Epithelial cell of proximal tubule (primary cell): ENCODE measurements at regions not wholly inside any gene's neighbourhood (a gene's known extent, or its start where the extent isn't known, plus 50 kb on each side); places are given as distances from the start of the nearest gene placed in this dataset.

Source experiments
- DNase-seq: peaks from one replicate; pipeline ENCODE4 v3.0.0-alpha.2; 2011; ENCODE audit warnings: low read depth
- H3K4me3 ChIP-seq: 2 replicates; pipeline ENCODE4 v1.5.1; 2011; ENCODE audit warnings: low read depth, mild to moderate bottlenecking, low read length
- TF ChIP-seq, protein P1 (sequence below): conservative IDR thresholded peaks from 2 replicates; pipeline ENCODE4 v1.5.1; 2012; ENCODE audit warnings: low read depth, mild to moderate bottlenecking, low read length

DNA sequence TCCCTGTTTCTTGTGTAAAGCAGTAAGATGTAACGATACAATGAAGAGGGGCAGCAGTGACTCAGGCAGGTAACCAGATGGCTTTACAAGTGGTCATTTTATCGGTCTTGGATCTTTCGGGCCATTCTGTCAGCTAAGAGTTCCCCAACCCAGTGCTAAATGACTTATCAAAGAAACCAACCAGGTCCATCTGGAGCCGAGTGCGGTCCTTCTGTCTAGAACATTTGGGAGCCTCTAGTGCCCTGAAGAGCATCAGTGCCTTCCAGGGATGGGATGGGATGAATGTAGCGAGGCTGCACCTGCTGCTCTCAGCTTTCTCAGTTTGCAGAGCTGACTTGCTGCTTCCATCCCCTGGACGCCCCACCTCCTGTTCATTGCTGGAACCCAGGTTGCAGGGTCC, 131.7 kb upstream of the AGBL1 start:
- TF ChIP-seq, protein P1, sequence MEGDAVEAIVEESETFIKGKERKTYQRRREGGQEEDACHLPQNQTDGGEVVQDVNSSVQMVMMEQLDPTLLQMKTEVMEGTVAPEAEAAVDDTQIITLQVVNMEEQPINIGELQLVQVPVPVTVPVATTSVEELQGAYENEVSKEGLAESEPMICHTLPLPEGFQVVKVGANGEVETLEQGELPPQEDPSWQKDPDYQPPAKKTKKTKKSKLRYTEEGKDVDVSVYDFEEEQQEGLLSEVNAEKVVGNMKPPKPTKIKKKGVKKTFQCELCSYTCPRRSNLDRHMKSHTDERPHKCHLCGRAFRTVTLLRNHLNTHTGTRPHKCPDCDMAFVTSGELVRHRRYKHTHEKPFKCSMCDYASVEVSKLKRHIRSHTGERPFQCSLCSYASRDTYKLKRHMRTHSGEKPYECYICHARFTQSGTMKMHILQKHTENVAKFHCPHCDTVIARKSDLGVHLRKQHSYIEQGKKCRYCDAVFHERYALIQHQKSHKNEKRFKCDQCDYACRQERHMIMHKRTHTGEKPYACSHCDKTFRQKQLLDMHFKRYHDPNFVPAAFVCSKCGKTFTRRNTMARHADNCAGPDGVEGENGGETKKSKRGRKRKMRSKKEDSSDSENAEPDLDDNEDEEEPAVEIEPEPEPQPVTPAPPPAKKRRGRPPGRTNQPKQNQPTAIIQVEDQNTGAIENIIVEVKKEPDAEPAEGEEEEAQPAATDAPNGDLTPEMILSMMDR, result no peak
- no peak overlapping the region for H3K4me3 ChIP-seq
- no peak for DNase-seq

DNA sequence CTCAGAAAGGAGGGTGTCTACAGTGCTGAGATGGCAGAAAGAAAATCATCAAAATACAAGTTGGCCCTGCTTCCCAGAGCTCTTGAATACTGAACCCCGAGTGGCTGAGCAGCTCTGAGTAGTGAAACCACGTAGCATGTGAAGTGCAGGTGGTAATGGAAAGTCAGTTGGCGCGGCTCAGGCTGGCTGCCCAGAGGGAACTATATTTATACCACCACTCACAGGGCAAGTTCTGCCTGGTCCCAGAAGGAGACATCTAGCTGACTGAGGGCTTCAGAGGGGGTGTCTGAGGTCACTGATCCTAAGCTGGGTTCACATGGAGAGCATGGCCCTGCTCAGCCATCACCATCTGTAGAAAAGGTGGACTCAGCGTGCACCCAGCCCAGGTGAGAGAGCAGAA, 129.6 kb upstream of the AGBL1 start:
- no peak for DNase-seq
- H3K4me3 ChIP-seq, result no peak overlapping the region
- TF ChIP-seq, protein P1, result no peak

DNA sequence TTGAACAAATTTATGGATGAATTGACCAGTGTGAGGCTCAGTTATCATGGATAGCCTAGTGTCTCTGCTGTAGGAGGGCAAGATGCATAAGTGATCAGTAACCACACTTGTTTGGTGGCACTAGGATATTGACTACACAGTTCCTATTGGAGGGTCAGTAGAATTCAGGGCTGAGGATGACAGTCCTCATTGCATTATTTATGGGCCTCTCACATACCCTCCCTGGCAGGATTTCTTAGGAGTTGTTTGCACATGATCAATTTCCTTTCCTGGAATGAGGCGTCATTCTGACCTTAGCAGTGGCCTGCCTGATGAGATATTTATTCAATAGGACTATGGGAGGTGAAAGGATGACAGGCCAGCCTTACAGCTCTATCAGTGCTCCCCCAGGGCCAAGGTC, 125.1 kb upstream of the AGBL1 start:
- H3K4me3 ChIP-seq, result no peak overlapping the region
- no peak for DNase-seq
- TF ChIP-seq, protein P1, result no peak

DNA sequence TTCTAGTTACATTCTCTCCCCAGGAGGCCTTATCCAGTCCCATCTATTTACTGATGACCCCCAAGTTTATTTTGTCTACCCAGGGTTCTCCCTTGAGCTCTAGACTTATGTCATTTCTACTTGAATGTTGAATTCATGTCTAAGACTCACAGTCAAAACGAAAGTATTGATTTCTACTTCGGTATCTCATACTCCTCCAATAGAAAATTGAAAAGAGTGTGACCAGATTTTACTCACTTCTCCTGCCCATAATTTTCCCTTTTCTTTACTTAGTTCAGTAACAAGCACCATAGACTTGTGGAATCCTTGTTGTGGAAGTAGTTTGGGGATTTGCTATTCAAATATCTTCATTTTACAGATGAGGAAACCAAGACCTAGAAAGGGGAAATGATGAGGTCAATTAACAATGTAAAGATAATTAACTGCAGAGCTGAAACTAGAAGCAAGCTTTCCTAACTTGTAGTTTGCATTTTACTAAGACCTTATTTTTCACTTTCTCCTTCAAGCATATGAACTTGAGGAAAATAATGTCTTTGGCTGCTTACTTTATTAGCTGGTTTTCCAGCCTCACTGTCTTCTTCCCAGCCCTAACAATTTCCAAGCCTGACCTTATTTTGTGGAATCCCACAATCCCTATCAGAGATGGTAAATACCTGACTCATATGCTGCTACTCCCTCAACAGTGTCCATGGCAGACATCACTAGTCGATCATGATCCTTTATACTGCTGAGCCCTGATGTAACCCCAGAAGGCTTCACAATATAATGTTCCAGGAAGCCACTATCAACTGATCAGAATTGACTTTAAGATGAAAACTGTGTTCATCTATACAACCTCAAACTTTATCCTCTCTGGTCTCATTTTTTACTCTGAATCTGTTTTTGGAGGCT, 123.9 kb upstream of the AGBL1 start:
- H3K4me3 ChIP-seq, result no peak overlapping the region
- DNase-seq, result no peak

DNA sequence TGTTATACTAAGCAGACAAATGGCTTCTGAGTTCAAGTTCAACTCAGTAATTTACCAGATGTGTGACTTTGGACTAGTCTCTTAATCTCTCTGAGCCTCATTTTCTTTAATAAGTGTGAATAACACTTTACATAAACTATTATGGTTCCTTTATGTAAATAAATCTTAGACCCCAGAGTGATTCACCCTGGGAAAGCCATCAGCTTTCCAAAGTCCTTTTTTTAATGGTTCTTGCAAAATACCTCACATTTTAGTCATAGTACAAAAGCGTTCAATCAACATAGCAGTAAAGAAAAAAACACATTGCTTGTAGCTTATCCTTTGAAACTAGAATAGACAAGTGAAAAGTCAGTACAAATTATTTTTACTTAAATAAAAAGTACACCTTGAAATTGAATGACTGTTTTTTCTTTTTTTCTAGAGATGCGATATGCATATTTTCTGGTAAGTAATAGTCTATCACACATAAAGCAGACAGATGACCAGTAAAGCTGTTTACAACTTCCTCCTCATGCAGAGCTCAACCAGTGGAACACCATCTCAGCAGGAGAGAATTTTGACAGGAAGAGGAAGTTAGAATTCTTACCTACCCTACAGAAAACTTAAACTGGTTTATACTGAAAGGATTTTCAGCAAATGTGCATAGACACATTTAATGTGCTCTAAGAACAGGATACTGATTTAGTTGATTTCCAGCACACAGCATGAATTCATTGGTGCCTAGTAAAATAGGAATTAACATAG, 123.0 kb upstream of the AGBL1 start:
- no peak overlapping the region for H3K4me3 ChIP-seq
- TF ChIP-seq, protein P1, result no peak
- DNase-seq, result no peak

More for the DNA sequence above, 123.9 kb upstream of the AGBL1 start:
- TF ChIP-seq, protein P1, result no peak

DNA sequence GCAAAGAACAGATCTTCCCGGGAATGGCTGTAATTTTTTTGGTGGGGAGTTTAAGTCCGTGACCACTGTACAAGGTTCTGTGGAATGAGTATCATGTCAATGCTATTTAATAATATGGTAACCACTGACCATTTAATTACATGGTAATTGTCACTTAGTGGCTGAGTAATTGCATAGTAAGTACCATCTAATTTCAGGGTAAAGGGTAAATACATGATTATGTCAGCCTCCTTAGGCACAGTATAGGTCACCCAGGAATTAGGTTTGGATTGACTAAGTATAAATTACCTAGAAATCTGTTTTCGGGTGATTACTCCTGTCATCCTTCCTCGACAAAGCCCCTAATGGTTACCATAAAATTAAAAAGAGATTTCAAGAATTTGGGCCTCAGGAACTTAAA, 120.1 kb upstream of the AGBL1 start:
- TF ChIP-seq, protein P1, result no peak
- DNase-seq, result no peak
- no peak overlapping the region for H3K4me3 ChIP-seq
